GM12874 (cell line): ENCODE measurements at regions not wholly inside any gene's neighbourhood (a gene's known extent, or its start where the extent isn't known, plus 50 kb on each side); places are given as distances from the start of the nearest gene placed in this dataset.

Source experiments
- CTCF ChIP-seq: IDR thresholded peaks from 2 replicates; pipeline ENCODE4 v1.5.1; 2011; ENCODE audit warnings: low read depth, mild to moderate bottlenecking, control low read depth, low read length, moderate library complexity; ENCODE audit not compliant: insufficient read depth

GRCh38 chr2:236840215-236840614 lies 245.5 kb upstream of the COPS8 start:
- no peak for TF ChIP-seq CTCF

- TF ChIP-seq CTCF: no peak
Observed at GRCh38 chr2:236840857-236841256, 244.8 kb upstream of the COPS8 start.

GRCh38 chr2:236841389-236841788 lies 244.3 kb upstream of the COPS8 start:
- no peak for TF ChIP-seq CTCF

- no peak for TF ChIP-seq CTCF
Observed at GRCh38 chr2:236843161-236843968, 242.3 kb upstream of the COPS8 start.

- no peak for TF ChIP-seq CTCF
Observed at GRCh38 chr2:236844711-236845110, 241.0 kb upstream of the COPS8 start.

GRCh38 chr2:236847023-236847422 lies 238.7 kb upstream of the COPS8 start:
- TF ChIP-seq CTCF: no peak

- TF ChIP-seq CTCF: no peak
Observed at GRCh38 chr2:236847538-236848263, 238.0 kb upstream of the COPS8 start.
